ENCODE measurements at regions not wholly inside any gene's neighbourhood (a gene's known extent, or its start where the extent isn't known, plus 50 kb on each side); places are given as distances from the start of the nearest gene placed in this dataset.

DNA sequence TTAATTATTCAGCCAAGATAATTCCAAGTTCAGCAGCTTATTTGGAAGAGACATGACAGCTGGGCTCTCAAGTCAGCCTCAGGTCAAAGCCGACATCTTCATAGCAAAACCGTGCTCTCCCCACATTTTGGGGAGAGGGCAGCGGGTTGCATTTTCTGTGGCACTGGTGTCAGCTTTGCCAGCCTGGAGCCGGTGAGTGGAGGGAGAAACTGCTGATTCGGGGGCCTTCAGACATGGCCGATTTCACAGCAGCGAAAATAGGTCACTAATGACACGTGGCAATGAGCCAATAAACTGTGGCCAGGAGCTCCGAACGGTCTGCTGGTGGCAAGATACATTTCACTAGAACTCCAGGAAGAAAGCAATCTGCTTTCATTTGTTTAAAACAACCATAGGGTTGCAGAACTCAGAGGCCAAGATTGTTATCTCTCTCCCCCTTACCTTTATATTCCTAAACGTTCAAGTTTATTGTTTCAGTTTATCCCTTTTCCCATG is 173.2 kb downstream of the CAND1 start:
- TF ChIP-seq EP300 (IDR thresholded peaks at IDR 0.05; ENCODE audit: low read depth) (no peak), POLR2A (IDR thresholded peaks at IDR 0.05) (no peak)
- TF ChIP-seq, protein P1, sequence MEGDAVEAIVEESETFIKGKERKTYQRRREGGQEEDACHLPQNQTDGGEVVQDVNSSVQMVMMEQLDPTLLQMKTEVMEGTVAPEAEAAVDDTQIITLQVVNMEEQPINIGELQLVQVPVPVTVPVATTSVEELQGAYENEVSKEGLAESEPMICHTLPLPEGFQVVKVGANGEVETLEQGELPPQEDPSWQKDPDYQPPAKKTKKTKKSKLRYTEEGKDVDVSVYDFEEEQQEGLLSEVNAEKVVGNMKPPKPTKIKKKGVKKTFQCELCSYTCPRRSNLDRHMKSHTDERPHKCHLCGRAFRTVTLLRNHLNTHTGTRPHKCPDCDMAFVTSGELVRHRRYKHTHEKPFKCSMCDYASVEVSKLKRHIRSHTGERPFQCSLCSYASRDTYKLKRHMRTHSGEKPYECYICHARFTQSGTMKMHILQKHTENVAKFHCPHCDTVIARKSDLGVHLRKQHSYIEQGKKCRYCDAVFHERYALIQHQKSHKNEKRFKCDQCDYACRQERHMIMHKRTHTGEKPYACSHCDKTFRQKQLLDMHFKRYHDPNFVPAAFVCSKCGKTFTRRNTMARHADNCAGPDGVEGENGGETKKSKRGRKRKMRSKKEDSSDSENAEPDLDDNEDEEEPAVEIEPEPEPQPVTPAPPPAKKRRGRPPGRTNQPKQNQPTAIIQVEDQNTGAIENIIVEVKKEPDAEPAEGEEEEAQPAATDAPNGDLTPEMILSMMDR (IDR thresholded peaks at IDR 0.05), result no peak

Data from transverse colon (tissue), 3 donors.